Lower leg skin (tissue), 3 donors: ENCODE measurements at regions not wholly inside any gene's neighbourhood (a gene's known extent, or its start where the extent isn't known, plus 50 kb on each side); places are given as distances from the start of the nearest gene placed in this dataset.

Experiments
- CTCF ChIP-seq, 3 donors: fragments of 450-650 bp; IDR thresholded peaks; one replicate each; pipeline ENCODE4 v1.5.1; 2016; ENCODE audit warnings: antibody characterized with exemption in 3 of 3, mild to moderate bottlenecking in 3 of 3, moderate library complexity in 2 of 3
- POLR2A ChIP-seq, 2 donors: fragments of 450-650 bp; IDR thresholded peaks; one replicate each; pipeline ENCODE4 v1.6.1; 2016 to 2017; ENCODE audit warnings: antibody characterized with exemption in 2 of 2, mild to moderate bottlenecking in 1 of 2, moderate library complexity in 1 of 2

DNA sequence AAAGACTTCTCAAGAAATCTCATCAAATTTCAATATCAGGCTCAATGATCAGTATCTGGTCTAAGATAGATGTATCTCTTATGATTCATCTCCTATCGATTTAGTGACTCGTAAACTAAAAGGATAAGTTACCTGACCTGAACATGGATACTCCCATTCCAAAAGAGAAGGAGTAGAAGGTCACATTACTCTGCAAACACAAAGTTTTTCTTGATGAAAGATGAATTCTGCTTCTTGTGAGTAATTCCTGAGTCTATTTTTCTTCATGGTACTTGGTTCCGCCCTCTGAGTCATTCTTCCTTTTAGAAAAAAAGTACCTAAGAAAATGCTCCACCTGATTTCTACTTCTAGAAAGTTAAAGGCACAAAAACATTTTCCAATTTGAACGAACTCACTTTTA lies 223.1 kb upstream of the SLIT2 start:
- TF ChIP-seq CTCF (IDR thresholded peaks at IDR 0.05) (no peak), POLR2A (IDR thresholded peaks at IDR 0.05) (no peak)
